GM12891 (cell line): ENCODE measurements at regions not wholly inside any gene's neighbourhood (a gene's known extent, or its start where the extent isn't known, plus 50 kb on each side); places are given as distances from the start of the nearest gene placed in this dataset.

Source experiments
- DNase-seq: peaks from one replicate; pipeline ENCODE4 v3.0.0; 2011; ENCODE audit warnings: low spot score; ENCODE audit not compliant: insufficient read length
- FAIRE-seq: peaks from 2 replicates; lab custom pipeline; 2011; peaks lifted over from hg19 to GRCh38; lab: Jason Lieb, UNC
- PAX5 ChIP-seq: IDR thresholded peaks from 2 replicates; pipeline ENCODE4 v1.6.1; 2011; ENCODE audit warnings: low read length, moderate library complexity, mild to moderate bottlenecking; ENCODE audit not compliant: insufficient read depth, severe bottlenecking
- POLR2A ChIP-seq: IDR thresholded peaks from 2 replicates; pipeline ENCODE4 v1.6.1; 2011; ENCODE audit warnings: low read depth, low read length, control low read depth
- POLR2AphosphoS5 ChIP-seq: IDR thresholded peaks from 2 replicates; pipeline ENCODE4 v1.6.1; 2011; ENCODE audit warnings: low read depth, low read length, control low read depth
- POU2F2 ChIP-seq: IDR thresholded peaks from 2 replicates; pipeline ENCODE4 v1.6.1; 2011; ENCODE audit warnings: low read depth, mild to moderate bottlenecking, control low read depth, low read length, moderate library complexity
- SPI1 ChIP-seq: IDR thresholded peaks from 2 replicates; pipeline ENCODE4 v1.6.1; 2011; ENCODE audit warnings: low read depth, low read length, control low read depth
- TAF1 ChIP-seq: IDR thresholded peaks from 2 replicates; pipeline ENCODE4 v1.6.1; 2011; ENCODE audit warnings: low read depth, low read length, control low read depth

GRCh38 chr13:73421310-73421912, 362.6 kb downstream of the KLF5 start:
- DNase-seq (no peak), FAIRE-seq (no peak)
- no peak for TF ChIP-seq TAF1
- TF ChIP-seq POLR2A = no peak
- TF ChIP-seq POU2F2 = no peak
- no peak for TF ChIP-seq POLR2AphosphoS5
- TF ChIP-seq SPI1 = no peak
- TF ChIP-seq PAX5 = no peak

GRCh38 chr13:73419186-73419585, 360.4 kb downstream of the KLF5 start:
- no peak for TF ChIP-seq TAF1
- TF ChIP-seq PAX5 = no peak
- TF ChIP-seq SPI1 = no peak
- no peak for TF ChIP-seq POLR2AphosphoS5
- no peak for TF ChIP-seq POU2F2

GRCh38 chr13:73417012-73417615, 358.3 kb downstream of the KLF5 start:
- FAIRE-seq (no peak), DNase-seq (no peak)
- TF ChIP-seq POLR2AphosphoS5 = no peak
- no peak for TF ChIP-seq POLR2A
- no peak for TF ChIP-seq SPI1
- TF ChIP-seq TAF1 = no peak
- TF ChIP-seq PAX5 = no peak
- no peak for TF ChIP-seq POU2F2

More at GRCh38 chr13:73419186-73419585, 360.4 kb downstream of the KLF5 start:
- no peak for FAIRE-seq
- DNase-seq = no peak

DNA sequence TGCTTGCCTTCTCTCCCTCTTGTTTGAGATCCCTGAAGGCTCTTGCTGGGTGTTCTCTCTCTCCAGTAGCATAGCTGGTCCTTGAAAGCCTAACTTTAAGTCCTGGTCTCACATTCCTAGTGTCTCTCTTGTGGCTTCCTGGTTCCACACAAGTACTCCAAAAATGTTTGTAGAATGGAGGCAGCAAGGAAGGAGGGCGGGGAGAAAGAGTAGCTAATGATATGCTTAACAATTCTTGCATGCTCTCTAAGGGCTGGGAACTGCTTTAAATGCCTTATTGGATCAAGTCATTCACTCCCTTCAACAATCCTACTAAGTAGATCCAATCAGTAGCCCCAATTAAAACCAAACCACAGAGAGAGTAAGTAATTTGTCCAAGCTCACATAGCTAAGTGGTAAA, 357.3 kb downstream of the KLF5 start:
- TF ChIP-seq POLR2AphosphoS5 (no peak), POLR2A (no peak), SPI1 (no peak), TAF1 (no peak), POU2F2 (no peak), PAX5 (no peak)
- DNase-seq = no peak
- no peak for FAIRE-seq

GRCh38 chr13:73413656-73414055, 354.9 kb downstream of the KLF5 start:
- no peak for TF ChIP-seq TAF1
- TF ChIP-seq PAX5 = no peak
- no peak for TF ChIP-seq POLR2A
- no peak for TF ChIP-seq POLR2AphosphoS5
- FAIRE-seq (no peak), DNase-seq (no peak)

GRCh38 chr13:73412933-73413332, 354.1 kb downstream of the KLF5 start:
- DNase-seq = no peak
- TF ChIP-seq TAF1 (no peak), PAX5 (no peak), SPI1 (no peak), POLR2AphosphoS5 (no peak), POLR2A (no peak), POU2F2 (no peak)
- no peak for FAIRE-seq

DNA sequence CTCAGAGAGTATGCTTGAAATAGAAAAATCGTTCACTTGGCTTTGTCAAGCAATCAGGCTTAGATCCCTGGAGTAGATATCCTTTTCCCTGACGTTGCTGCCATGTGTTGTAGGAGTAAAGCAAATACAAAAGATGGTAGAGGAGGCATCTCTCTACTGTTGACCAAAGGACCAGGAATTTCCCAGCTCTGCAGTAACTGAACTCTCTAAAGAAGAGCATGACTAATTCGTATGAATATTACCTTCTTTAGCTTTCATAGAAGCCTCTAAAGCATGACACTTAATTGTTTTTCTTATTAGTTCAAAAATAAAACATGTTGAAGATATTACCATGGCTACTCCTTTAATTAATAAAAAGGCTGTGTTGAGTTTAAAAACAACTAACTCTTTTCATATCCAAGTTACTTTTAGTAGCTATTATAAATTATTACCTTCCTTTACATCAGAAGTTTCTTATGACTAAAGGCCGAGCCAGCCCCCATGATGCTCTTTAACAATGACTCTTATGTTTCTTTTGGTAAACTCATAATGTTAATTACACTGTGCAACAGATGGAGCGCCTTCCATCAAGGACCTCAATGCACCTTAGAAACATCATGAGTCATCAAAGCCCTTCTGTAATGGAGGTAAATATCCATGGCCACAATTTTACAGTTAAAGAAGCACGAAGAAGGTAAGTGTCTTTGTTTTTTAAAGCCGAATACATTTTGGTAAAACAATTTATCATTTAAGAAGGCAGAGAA, 352.4 kb downstream of the KLF5 start:
- FAIRE-seq (no peak), DNase-seq (no peak)
- TF ChIP-seq PAX5 (no peak), POLR2AphosphoS5 (no peak), TAF1 (no peak), POU2F2 (no peak), POLR2A (no peak), SPI1 (no peak)

DNA sequence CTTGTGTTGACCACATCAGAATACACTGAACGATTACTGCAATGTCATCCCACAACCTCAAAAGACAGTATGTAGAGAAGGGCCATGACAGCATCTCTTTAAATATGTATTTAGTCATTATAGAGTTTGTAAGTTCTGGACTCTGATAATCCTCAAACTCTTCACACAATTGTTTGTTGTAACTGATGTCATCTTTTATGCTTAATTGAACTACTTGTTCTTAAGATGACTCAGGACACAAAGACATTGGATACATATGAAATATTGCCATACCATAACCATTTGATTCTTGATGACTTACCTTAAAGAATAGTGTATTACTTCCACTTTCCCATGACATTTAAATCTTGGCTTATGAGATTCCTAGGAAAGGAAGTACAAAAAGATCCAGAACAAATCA, 347.6 kb downstream of the KLF5 start:
- TF ChIP-seq SPI1 (no peak), PAX5 (no peak), POU2F2 (no peak), POLR2A (no peak), POLR2AphosphoS5 (no peak), TAF1 (no peak)
- FAIRE-seq (no peak), DNase-seq (no peak)

GRCh38 chr13:73404581-73404980, 345.8 kb downstream of the KLF5 start:
- DNase-seq = no peak
- TF ChIP-seq POLR2A (no peak), SPI1 (no peak), POLR2AphosphoS5 (no peak), PAX5 (no peak), POU2F2 (no peak), TAF1 (no peak)
- FAIRE-seq = no peak
